GM23338 (cell line): ENCODE measurements at regions not wholly inside any gene's neighbourhood (a gene's known extent, or its start where the extent isn't known, plus 50 kb on each side); places are given as distances from the start of the nearest gene placed in this dataset.
"Not testable (repeated sequence)": the region's sequence is repeated elsewhere in the genome, so short reads cannot be mapped to it uniquely, and the experiment has no call there.

Experiments used
- CTCF ChIP-seq, 2 experiments: fragments of 200-600 bp in 1 of 2; sonication (generic) in 1 of 2; conservative IDR thresholded peaks; 2 replicates each; pipeline versions ENCODE4 v1.5.1 to v1.6.1; 2016 to 2017; ENCODE audit warnings: antibody characterized with exemption in 2 of 2, low read depth in 2 of 2, mild to moderate bottlenecking in 2 of 2, moderate library complexity in 1 of 2
- EZH2 ChIP-seq: fragments of 200-600 bp; sonication (generic); IDR thresholded peaks from one replicate; pipeline ENCODE4 v1.8.0; 2017; ENCODE audit warnings: antibody characterized with exemption, mild to moderate bottlenecking, low read depth; ENCODE audit not compliant: unreplicated experiment
- POLR2AphosphoS5 ChIP-seq: IDR thresholded peaks from 2 replicates; pipeline ENCODE4 v1.6.1; 2016; ENCODE audit warnings: antibody characterized with exemption, low read depth
- TF ChIP-seq, protein P1 (sequence below): IDR thresholded peaks from one replicate; pipeline ENCODE4 v1.6.1; 2018; ENCODE audit warnings: antibody characterized with exemption; ENCODE audit not compliant: unreplicated experiment

GRCh38 chr7:81182056-81182455 is 263.2 kb upstream of the SEMA3C start:
- TF ChIP-seq CTCF (conservative IDR thresholded peaks at IDR 0.05; ENCODE audit: low read depth in 2 of 2); EZH2; POLR2AphosphoS5: not testable (repeated sequence)
- TF ChIP-seq, protein P1, sequence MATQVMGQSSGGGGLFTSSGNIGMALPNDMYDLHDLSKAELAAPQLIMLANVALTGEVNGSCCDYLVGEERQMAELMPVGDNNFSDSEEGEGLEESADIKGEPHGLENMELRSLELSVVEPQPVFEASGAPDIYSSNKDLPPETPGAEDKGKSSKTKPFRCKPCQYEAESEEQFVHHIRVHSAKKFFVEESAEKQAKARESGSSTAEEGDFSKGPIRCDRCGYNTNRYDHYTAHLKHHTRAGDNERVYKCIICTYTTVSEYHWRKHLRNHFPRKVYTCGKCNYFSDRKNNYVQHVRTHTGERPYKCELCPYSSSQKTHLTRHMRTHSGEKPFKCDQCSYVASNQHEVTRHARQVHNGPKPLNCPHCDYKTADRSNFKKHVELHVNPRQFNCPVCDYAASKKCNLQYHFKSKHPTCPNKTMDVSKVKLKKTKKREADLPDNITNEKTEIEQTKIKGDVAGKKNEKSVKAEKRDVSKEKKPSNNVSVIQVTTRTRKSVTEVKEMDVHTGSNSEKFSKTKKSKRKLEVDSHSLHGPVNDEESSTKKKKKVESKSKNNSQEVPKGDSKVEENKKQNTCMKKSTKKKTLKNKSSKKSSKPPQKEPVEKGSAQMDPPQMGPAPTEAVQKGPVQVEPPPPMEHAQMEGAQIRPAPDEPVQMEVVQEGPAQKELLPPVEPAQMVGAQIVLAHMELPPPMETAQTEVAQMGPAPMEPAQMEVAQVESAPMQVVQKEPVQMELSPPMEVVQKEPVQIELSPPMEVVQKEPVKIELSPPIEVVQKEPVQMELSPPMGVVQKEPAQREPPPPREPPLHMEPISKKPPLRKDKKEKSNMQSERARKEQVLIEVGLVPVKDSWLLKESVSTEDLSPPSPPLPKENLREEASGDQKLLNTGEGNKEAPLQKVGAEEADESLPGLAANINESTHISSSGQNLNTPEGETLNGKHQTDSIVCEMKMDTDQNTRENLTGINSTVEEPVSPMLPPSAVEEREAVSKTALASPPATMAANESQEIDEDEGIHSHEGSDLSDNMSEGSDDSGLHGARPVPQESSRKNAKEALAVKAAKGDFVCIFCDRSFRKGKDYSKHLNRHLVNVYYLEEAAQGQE: not testable (repeated sequence)
